GM04503 (cell line): ENCODE measurements at regions not wholly inside any gene's neighbourhood (a gene's known extent, or its start where the extent isn't known, plus 50 kb on each side); places are given as distances from the start of the nearest gene placed in this dataset.

Experiments used
- DNase-seq: peaks from one replicate; pipeline ENCODE4 v3.0.0-alpha.2; 2012; ENCODE audit warnings: low read depth

- DNase-seq: no peak
These were observed 113.4 kb upstream of the CDK1 start for GRCh38 chr10:60664859-60665258.

- DNase-seq: no peak
These were observed 114.4 kb upstream of the CDK1 start for GRCh38 chr10:60663850-60664249.

GRCh38 chr10:60662917-60663614 is 115.2 kb upstream of the CDK1 start:
- no peak for DNase-seq

- peak; percentile 17 for DNase-seq
These were observed 116.6 kb upstream of the CDK1 start for GRCh38 chr10:60661637-60662036.

- DNase-seq: no peak
These were observed 117.7 kb upstream of the CDK1 start for GRCh38 chr10:60660625-60661024.

GRCh38 chr10:60654813-60655464 is 123.3 kb upstream of the CDK1 start:
- no peak for DNase-seq

- no peak for DNase-seq
These were observed 125.7 kb upstream of the CDK1 start for GRCh38 chr10:60652628-60653027.

GRCh38 chr10:60650378-60650800 is 127.9 kb upstream of the CDK1 start:
- no peak for DNase-seq

- DNase-seq: no peak
These were observed 128.5 kb upstream of the CDK1 start for GRCh38 chr10:60649485-60650377.

- no peak for DNase-seq
These were observed 129.5 kb upstream of the CDK1 start for GRCh38 chr10:60648761-60649160.

- no peak for DNase-seq
These were observed 131.1 kb upstream of the CDK1 start for GRCh38 chr10:60646966-60647796.

GRCh38 chr10:60645980-60646379 is 132.3 kb upstream of the CDK1 start:
- DNase-seq: no peak

GRCh38 chr10:60644436-60645130 is 133.7 kb upstream of the CDK1 start:
- DNase-seq: no peak

- no peak for DNase-seq
These were observed 134.4 kb upstream of the CDK1 start for GRCh38 chr10:60643874-60644273.

GRCh38 chr10:60629332-60629731 is 148.9 kb upstream of the CDK1 start:
- no peak for DNase-seq

- DNase-seq: no peak
These were observed 150.2 kb upstream of the CDK1 start for GRCh38 chr10:60627778-60628748.

- no peak for DNase-seq
These were observed 152.2 kb upstream of the CDK1 start for GRCh38 chr10:60626037-60626436.

- no peak for DNase-seq
These were observed 154.7 kb upstream of the CDK1 start for GRCh38 chr10:60623627-60624026.

GRCh38 chr10:60621018-60621417 is 157.3 kb upstream of the CDK1 start:
- DNase-seq: no peak

GRCh38 chr10:60618861-60619260 is 159.4 kb upstream of the CDK1 start:
- DNase-seq: no peak
